ENCODE measurements at regions not wholly inside any gene's neighbourhood (a gene's known extent, or its start where the extent isn't known, plus 50 kb on each side); places are given as distances from the start of the nearest gene placed in this dataset.

DNA sequence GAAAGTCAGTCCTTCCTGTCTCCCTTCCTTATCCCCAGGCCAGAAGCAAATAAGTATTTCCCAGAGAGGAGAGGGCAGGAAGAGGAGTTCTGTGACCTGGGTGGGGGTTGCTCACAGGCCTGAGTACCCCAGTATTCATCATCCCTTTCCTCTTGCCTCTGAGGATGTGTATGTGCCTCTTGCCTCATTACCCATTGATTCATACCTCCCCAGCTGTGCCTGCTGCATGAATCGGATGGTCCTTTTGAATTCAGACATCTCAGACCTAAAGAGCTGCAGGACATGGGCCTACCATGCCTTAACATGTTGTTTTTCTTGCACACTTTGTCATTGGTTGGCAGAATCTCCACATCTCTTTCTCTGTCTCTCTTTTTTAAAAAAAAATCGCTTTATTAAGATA is 112.8 kb upstream of the SHB start:
- DNase-seq (no peak), ATAC-seq (no peak)
- Histone ChIP-seq H3K9me3 (no peaks in the 10 kb centered on the region), H3K4me3 (no peak overlapping the region), H3K27me3 (no peaks in the 10 kb centered on the region), H3K27ac (peak overlapping the region in 2 of 4 donors; percentile 4 to 19), H3K4me1 (peaks cover 33% of the 10 kb centered on the region), H3K36me3 (replicated peaks in 1 of 2; ENCODE audit: insufficient read depth in 1 of 2, low read depth in 2 of 2) (no peaks in the 10 kb centered on the region)
- WGBS, 2 donors, result 80 to 91% methylated on average over 2 of the region's 2 CpGs
- intact Hi-C loops (cut with DNase I), result no loop called here
- TF ChIP-seq, protein P1, sequence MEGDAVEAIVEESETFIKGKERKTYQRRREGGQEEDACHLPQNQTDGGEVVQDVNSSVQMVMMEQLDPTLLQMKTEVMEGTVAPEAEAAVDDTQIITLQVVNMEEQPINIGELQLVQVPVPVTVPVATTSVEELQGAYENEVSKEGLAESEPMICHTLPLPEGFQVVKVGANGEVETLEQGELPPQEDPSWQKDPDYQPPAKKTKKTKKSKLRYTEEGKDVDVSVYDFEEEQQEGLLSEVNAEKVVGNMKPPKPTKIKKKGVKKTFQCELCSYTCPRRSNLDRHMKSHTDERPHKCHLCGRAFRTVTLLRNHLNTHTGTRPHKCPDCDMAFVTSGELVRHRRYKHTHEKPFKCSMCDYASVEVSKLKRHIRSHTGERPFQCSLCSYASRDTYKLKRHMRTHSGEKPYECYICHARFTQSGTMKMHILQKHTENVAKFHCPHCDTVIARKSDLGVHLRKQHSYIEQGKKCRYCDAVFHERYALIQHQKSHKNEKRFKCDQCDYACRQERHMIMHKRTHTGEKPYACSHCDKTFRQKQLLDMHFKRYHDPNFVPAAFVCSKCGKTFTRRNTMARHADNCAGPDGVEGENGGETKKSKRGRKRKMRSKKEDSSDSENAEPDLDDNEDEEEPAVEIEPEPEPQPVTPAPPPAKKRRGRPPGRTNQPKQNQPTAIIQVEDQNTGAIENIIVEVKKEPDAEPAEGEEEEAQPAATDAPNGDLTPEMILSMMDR (IDR thresholded peaks at IDR 0.05), result no peak
- no peak for TF ChIP-seq POLR2A (IDR thresholded peaks at IDR 0.05)

GRCh38 chr9:38181232-38181631 is 112.2 kb upstream of the SHB start:
- 90 to 93% methylated on average over 4 of the region's 4 CpGs for WGBS, 2 donors
- ATAC-seq (no peak), DNase-seq (no peak)
- TF ChIP-seq, protein P1 (IDR thresholded peaks at IDR 0.05), result no peak
- no peak for TF ChIP-seq POLR2A (IDR thresholded peaks at IDR 0.05)
- H3K36me3 ChIP-seq (replicated peaks in 1 of 2; ENCODE audit: insufficient read depth in 1 of 2, low read depth in 2 of 2), result no peaks in the 10 kb centered on the region
- no peaks in the 10 kb centered on the region for H3K9me3 ChIP-seq
- peaks cover 33% of the 10 kb centered on the region for H3K4me1 ChIP-seq
- no peak overlapping the region for H3K27ac ChIP-seq
- no peaks in the 10 kb centered on the region for H3K27me3 ChIP-seq
- intact Hi-C loops (cut with DNase I), result no loop called here
- H3K4me3 ChIP-seq, result no peak overlapping the region

DNA sequence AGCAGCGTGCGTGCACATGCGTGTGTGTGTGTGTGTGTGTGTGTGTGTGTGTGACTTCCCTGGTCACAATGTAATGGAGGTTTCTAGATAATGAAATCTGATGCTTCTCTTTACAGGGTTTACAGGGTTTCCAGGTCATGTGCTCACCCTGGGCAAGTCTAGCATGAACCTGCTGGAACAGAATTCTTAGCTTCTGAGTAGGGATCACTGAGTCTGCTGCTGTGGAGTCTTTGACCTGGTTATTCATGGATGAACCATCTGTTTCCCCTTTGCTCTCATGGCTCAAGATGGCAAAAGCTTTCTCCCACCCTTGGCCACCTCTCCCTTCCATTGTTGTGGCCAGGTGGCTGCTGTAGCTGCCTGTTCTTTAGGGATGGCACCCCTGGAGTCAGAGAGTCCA is 111.6 kb upstream of the SHB start:
- Histone ChIP-seq H3K4me1 (peaks cover 33% of the 10 kb centered on the region), H3K27me3 (no peaks in the 10 kb centered on the region), H3K36me3 (replicated peaks in 1 of 2; ENCODE audit: insufficient read depth in 1 of 2, low read depth in 2 of 2) (no peaks in the 10 kb centered on the region), H3K4me3 (no peak overlapping the region), H3K9me3 (no peaks in the 10 kb centered on the region), H3K27ac (no peak overlapping the region)
- WGBS, 2 donors, result 86 to 94% methylated on average over 3 of the region's 3 CpGs
- intact Hi-C loops (cut with DNase I), result no loop called here
- no peak for DNase-seq
- TF ChIP-seq, protein P1 (IDR thresholded peaks at IDR 0.05), result no peak
- no peak for TF ChIP-seq POLR2A (IDR thresholded peaks at IDR 0.05)
- no peak for ATAC-seq

DNA sequence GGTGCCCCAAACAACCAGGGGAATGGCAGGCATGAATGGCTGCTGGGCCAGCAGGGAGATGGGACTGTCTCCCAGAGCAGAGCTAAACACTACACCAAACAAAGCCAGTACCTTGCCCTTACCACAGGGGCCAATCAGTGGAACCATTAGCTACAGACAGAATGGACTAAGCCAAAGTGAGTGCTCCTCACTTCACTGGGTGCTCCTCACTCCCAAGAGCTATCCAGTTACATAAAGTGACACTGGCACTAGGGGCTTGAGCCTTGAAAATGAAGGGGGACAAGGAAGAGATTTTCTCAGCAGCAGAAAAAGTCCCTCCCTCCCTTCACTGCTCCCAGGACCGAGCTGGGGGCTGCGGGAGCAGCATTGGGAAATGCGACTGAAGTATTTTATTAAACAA is 110.9 kb upstream of the SHB start:
- no peaks in the 10 kb centered on the region for H3K36me3 ChIP-seq (replicated peaks in 1 of 2; ENCODE audit: insufficient read depth in 1 of 2, low read depth in 2 of 2)
- WGBS, 2 donors, result 96 to 100% methylated on average over 3 of the region's 3 CpGs

DNA sequence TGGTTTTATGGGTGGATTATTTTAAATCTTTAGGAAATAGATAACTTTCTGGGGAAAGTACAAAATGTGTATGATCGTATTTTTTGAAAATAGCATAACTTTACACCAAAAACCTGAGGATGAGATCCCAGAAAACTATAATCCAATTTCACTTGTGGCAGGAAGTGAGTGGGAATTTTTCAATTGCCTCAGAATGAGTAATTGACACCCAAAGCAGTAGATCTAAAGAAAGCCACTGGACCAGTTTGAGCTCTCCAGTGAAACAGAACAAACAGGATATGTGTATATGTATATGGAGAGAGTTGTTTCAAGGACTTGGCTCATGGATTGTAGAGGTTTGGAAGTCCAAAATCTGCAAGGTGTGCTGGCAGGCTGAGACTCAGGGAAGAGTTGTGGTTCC is 109.2 kb upstream of the SHB start:
- 77 to 80% methylated on average over 1 of the region's 1 CpG for WGBS, 2 donors
- Histone ChIP-seq H3K4me3 (no peak overlapping the region), H3K9me3 (no peaks in the 10 kb centered on the region), H3K4me1 (peaks cover 24% of the 10 kb centered on the region), H3K27ac (peak overlapping the region in 3 of 4 donors; percentile 4 to 16 (median 14)), H3K27me3 (no peaks in the 10 kb centered on the region), H3K36me3 (replicated peaks in 1 of 2; ENCODE audit: insufficient read depth in 1 of 2, low read depth in 2 of 2) (no peaks in the 10 kb centered on the region)
- peak; percentile 77 for ATAC-seq
- peak in 3 of 4 donors; percentile 28 to 49 (median 46) for DNase-seq
- no peak for TF ChIP-seq POLR2A (IDR thresholded peaks at IDR 0.05)
- TF ChIP-seq, protein P1 (IDR thresholded peaks at IDR 0.05), result no peak
- intact Hi-C loops (cut with DNase I), result no loop called here

More for the DNA sequence above, 110.9 kb upstream of the SHB start:
- no peak for TF ChIP-seq POLR2A (IDR thresholded peaks at IDR 0.05)
- TF ChIP-seq, protein P1 (IDR thresholded peaks at IDR 0.05), result no peak
- no peak for ATAC-seq
- DNase-seq, result no peak
- Histone ChIP-seq H3K4me1 (peaks cover 33% of the 10 kb centered on the region), H3K9me3 (no peaks in the 10 kb centered on the region), H3K4me3 (no peak overlapping the region), H3K27me3 (no peaks in the 10 kb centered on the region), H3K27ac (no peak overlapping the region)
- intact Hi-C loops (cut with DNase I), result no loop called here

Data from body of pancreas (tissue), 4 donors.